ENCODE measurements at regions not wholly inside any gene's neighbourhood (a gene's known extent, or its start where the extent isn't known, plus 50 kb on each side); places are given as distances from the start of the nearest gene placed in this dataset.
"Not testable (repeated sequence)": the region's sequence is repeated elsewhere in the genome, so short reads cannot be mapped to it uniquely, and the experiment has no call there.

- Histone ChIP-seq H3K4me1 (ENCODE audit: insufficient read depth, low read length, poor library complexity, severe bottlenecking) (no peaks in the 10 kb centered on the region), H3K9me3 (ENCODE audit: insufficient read depth, low read depth, low read length) (no peaks in the 10 kb centered on the region)
- TF ChIP-seq EZH2phosphoT487 (IDR thresholded peaks at IDR 0.05; ENCODE audit: borderline replicate concordance) = no peak
- no peak for TF ChIP-seq CTCF (conservative IDR thresholded peaks at IDR 0.05; ENCODE audit: low read length)
Observed at GRCh38 chr4:66123190-66123589, 452.9 kb upstream of the EPHA5 start.

GRCh38 chr4:66115231-66115630, 444.9 kb upstream of the EPHA5 start:
- H3K9me3 ChIP-seq (ENCODE audit: insufficient read depth, low read depth, low read length); H3K36me3 ChIP-seq (ENCODE audit: insufficient read depth, low read length): not testable (repeated sequence)

More at GRCh38 chr4:66123190-66123589, 452.9 kb upstream of the EPHA5 start:
- no peak overlapping the region for H3K9ac ChIP-seq (ENCODE audit: low read depth, low read length, poor library complexity, severe bottlenecking)
- no peaks in the 10 kb centered on the region for H3F3A ChIP-seq (ENCODE audit: low read depth)
- no peak overlapping the region for H3K4me2 ChIP-seq (ENCODE audit: low read depth, low read length, poor library complexity, severe bottlenecking)
- H3K9me2 ChIP-seq (replicated peaks; ENCODE audit: low read depth, low read length) = no peaks in the 10 kb centered on the region
- H3K36me3 ChIP-seq (ENCODE audit: insufficient read depth, low read length) = no peaks in the 10 kb centered on the region
- no peak overlapping the region for H3K4me3 ChIP-seq (ENCODE audit: low read length, poor library complexity, severe bottlenecking)
- no peaks in the 10 kb centered on the region for H4K20me1 ChIP-seq (ENCODE audit: insufficient read depth, low read length, poor library complexity, severe bottlenecking)
- H3K27me3 ChIP-seq (ENCODE audit: insufficient read depth, low read length, poor library complexity, severe bottlenecking) = no peaks in the 10 kb centered on the region
- H3K79me2 ChIP-seq (ENCODE audit: insufficient read depth, low read length) = no peaks in the 10 kb centered on the region
- H2AFZ ChIP-seq (ENCODE audit: low read length) = no peak overlapping the region

GRCh38 chr4:66108898-66109297, 438.6 kb upstream of the EPHA5 start:
- Histone ChIP-seq H4K20me1 (ENCODE audit: insufficient read depth, low read length, poor library complexity, severe bottlenecking) (no peaks in the 10 kb centered on the region), H3K79me2 (ENCODE audit: insufficient read depth, low read length) (no peaks in the 10 kb centered on the region), H3F3A (ENCODE audit: low read depth) (no peaks in the 10 kb centered on the region), H3K9ac (ENCODE audit: low read depth, low read length, poor library complexity, severe bottlenecking) (no peak overlapping the region), H3K27me3 (ENCODE audit: insufficient read depth, low read length, poor library complexity, severe bottlenecking) (no peaks in the 10 kb centered on the region), H3K4me3 (ENCODE audit: low read length, poor library complexity, severe bottlenecking) (no peak overlapping the region), H3K4me1 (ENCODE audit: insufficient read depth, low read length, poor library complexity, severe bottlenecking) (no peaks in the 10 kb centered on the region), H3K9me3 (ENCODE audit: insufficient read depth, low read depth, low read length) (no peaks in the 10 kb centered on the region), H3K9me2 (replicated peaks; ENCODE audit: low read depth, low read length) (no peaks in the 10 kb centered on the region), H3K36me3 (ENCODE audit: insufficient read depth, low read length) (no peaks in the 10 kb centered on the region), H3K4me2 (ENCODE audit: low read depth, low read length, poor library complexity, severe bottlenecking) (no peak overlapping the region), H2AFZ (ENCODE audit: low read length) (no peak overlapping the region)
- TF ChIP-seq EZH2phosphoT487 (IDR thresholded peaks at IDR 0.05; ENCODE audit: borderline replicate concordance) (no peak), CTCF (conservative IDR thresholded peaks at IDR 0.05; ENCODE audit: low read length) (no peak; the same call in 1 of the 2 replicates)

More at GRCh38 chr4:66115231-66115630, 444.9 kb upstream of the EPHA5 start:
- H3K27me3 ChIP-seq (ENCODE audit: insufficient read depth, low read length, poor library complexity, severe bottlenecking); H3K9me2 ChIP-seq (replicated peaks; ENCODE audit: low read depth, low read length); H2AFZ ChIP-seq (ENCODE audit: low read length); H3K4me3 ChIP-seq (ENCODE audit: low read length, poor library complexity, severe bottlenecking); H3F3A ChIP-seq (ENCODE audit: low read depth); H3K4me1 ChIP-seq (ENCODE audit: insufficient read depth, low read length, poor library complexity, severe bottlenecking); H3K79me2 ChIP-seq (ENCODE audit: insufficient read depth, low read length); H4K20me1 ChIP-seq (ENCODE audit: insufficient read depth, low read length, poor library complexity, severe bottlenecking); H3K4me2 ChIP-seq (ENCODE audit: low read depth, low read length, poor library complexity, severe bottlenecking); H3K9ac ChIP-seq (ENCODE audit: low read depth, low read length, poor library complexity, severe bottlenecking): not testable (repeated sequence)

DNA sequence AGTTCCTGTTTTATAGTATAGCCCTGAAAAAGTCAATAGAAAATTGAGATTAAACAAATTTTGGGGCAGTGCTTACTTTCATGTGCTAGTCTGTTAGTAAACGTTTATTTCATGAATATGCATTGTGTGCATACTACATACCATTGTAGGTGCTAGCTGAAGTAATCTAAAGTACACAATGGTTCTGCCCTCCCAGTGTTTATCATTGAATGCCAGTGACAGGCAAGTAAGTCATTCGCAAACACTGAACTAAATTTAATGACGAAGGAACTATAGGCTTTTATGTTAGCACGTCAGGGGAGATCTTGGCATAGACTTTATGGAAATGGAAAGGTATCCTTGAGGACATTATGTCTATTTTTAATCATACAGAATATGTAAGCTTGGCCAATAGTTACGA, 426.9 kb upstream of the EPHA5 start:
- no peak for TF ChIP-seq CTCF (conservative IDR thresholded peaks at IDR 0.05; ENCODE audit: low read length)
- no peak for TF ChIP-seq EZH2phosphoT487 (IDR thresholded peaks at IDR 0.05; ENCODE audit: borderline replicate concordance)
- H3K4me2 ChIP-seq (ENCODE audit: low read depth, low read length, poor library complexity, severe bottlenecking) = no peak overlapping the region
- H3K4me1 ChIP-seq (ENCODE audit: insufficient read depth, low read length, poor library complexity, severe bottlenecking) = no peaks in the 10 kb centered on the region
- no peaks in the 10 kb centered on the region for H3F3A ChIP-seq (ENCODE audit: low read depth)
- no peaks in the 10 kb centered on the region for H3K36me3 ChIP-seq (ENCODE audit: insufficient read depth, low read length)
- H3K9ac ChIP-seq (ENCODE audit: low read depth, low read length, poor library complexity, severe bottlenecking) = no peak overlapping the region
- no peaks in the 10 kb centered on the region for H3K9me2 ChIP-seq (replicated peaks; ENCODE audit: low read depth, low read length)
- H3K4me3 ChIP-seq (ENCODE audit: low read length, poor library complexity, severe bottlenecking) = no peak overlapping the region
- no peaks in the 10 kb centered on the region for H4K20me1 ChIP-seq (ENCODE audit: insufficient read depth, low read length, poor library complexity, severe bottlenecking)
- H3K27me3 ChIP-seq (ENCODE audit: insufficient read depth, low read length, poor library complexity, severe bottlenecking) = no peaks in the 10 kb centered on the region
- no peaks in the 10 kb centered on the region for H3K9me3 ChIP-seq (ENCODE audit: insufficient read depth, low read depth, low read length)
- H3K79me2 ChIP-seq (ENCODE audit: insufficient read depth, low read length) = no peaks in the 10 kb centered on the region
- H2AFZ ChIP-seq (ENCODE audit: low read length) = no peak overlapping the region
